ENCODE measurements at regions not wholly inside any gene's neighbourhood (a gene's known extent, or its start where the extent isn't known, plus 50 kb on each side); places are given as distances from the start of the nearest gene placed in this dataset.

GRCh38 chr6:91299544-91300491 is 712.9 kb upstream of the MAP3K7 start:
- in situ Hi-C loops (cut with HindIII; ENCODE audit: low sequenced_read_pairs): no loop called here

- in situ Hi-C loops (cut with HindIII; ENCODE audit: low sequenced_read_pairs): no loop called here
Observed at GRCh38 chr6:91298543-91299145, 711.8 kb upstream of the MAP3K7 start.

DNA sequence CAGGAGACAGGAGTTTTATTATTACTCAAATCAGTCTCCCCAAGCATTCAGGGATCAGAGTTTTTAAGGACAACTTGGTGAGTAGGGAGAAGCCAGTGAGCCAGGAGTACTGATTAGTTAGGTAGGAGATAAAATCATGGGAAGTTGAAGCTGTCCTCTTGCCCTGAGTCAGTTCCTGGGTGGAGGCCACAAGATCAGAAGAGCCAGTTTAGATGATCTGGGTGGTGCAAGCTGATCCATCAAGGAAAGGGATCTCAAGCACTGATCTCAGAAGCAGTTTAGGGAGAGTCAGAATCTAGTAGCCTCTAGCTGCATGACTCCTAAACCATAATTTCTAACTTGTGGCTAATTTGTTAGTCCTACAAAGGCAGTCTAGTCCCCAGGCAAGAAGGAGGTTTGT is 706.5 kb upstream of the MAP3K7 start:
- in situ Hi-C loops (cut with HindIII; ENCODE audit: low sequenced_read_pairs): no loop called here

- in situ Hi-C loops (cut with HindIII; ENCODE audit: low sequenced_read_pairs): no loop called here
Observed at GRCh38 chr6:91291071-91291470, 704.2 kb upstream of the MAP3K7 start.

GRCh38 chr6:91288741-91289140 is 701.9 kb upstream of the MAP3K7 start:
- in situ Hi-C loops (cut with HindIII; ENCODE audit: low sequenced_read_pairs): no loop called here

GRCh38 chr6:91281901-91282300 is 695.0 kb upstream of the MAP3K7 start:
- in situ Hi-C loops (cut with HindIII; ENCODE audit: low sequenced_read_pairs): no loop called here

GRCh38 chr6:91280494-91280830 is 693.6 kb upstream of the MAP3K7 start:
- in situ Hi-C loops (cut with HindIII; ENCODE audit: low sequenced_read_pairs): no loop called here

DNA sequence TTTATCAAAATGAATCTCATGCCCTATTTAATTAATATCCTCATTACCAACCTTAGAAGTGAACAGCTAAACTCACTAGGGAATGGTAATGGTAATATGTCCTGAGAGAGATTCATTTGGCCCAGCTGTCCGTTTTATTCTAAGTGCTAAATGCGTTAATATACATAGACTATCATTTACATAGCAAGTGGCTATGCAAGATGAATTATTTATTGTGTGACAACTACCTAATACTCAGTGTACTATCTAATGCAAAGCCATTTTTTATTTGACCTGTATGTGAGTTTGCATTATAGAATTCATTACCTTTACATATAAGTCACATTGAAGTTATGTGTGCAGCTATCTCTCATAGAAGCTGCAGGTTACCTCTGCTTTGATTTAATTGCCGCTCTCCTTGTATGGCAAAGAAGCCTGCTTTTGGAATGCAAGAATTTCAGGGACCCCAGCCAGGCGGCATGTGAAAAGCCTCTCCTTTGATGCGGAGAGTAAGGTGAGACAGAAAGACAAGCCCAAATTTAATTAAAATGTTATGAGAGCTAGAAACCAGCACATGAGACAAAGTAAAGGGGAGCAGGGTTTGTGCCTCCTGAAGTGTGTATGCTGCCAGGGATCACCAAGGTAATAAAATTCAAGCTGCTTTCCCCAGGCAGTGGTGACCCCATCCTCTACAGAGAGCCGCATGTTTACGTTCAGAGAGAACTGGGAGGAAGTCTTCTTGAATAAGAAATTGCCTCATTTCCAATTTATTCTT is 693.0 kb upstream of the MAP3K7 start:
- in situ Hi-C loops (cut with HindIII; ENCODE audit: low sequenced_read_pairs): no loop called here

GRCh38 chr6:91278416-91278815 is 691.5 kb upstream of the MAP3K7 start:
- in situ Hi-C loops (cut with HindIII; ENCODE audit: low sequenced_read_pairs): no loop called here

DNA sequence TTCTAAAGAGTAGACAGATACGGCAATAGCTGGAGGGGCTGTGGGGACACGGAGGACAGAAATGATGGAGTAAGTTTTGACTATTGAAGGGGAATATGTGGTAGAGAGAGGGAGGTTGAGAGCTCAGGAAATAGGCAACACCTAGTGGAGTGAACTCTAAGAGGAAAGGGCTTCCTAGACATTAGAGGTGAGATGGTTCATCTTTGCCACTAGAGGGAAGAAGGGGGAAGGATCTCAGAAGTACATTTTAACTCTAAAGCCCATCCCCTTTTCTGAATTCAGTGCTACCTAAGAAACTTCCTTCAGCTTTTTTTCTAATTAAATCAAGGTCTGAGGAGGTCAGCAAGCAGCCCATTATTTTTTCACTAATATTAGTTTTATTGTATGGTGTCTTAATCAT is 689.4 kb upstream of the MAP3K7 start:
- in situ Hi-C loops (cut with HindIII; ENCODE audit: low sequenced_read_pairs): no loop called here

DNA sequence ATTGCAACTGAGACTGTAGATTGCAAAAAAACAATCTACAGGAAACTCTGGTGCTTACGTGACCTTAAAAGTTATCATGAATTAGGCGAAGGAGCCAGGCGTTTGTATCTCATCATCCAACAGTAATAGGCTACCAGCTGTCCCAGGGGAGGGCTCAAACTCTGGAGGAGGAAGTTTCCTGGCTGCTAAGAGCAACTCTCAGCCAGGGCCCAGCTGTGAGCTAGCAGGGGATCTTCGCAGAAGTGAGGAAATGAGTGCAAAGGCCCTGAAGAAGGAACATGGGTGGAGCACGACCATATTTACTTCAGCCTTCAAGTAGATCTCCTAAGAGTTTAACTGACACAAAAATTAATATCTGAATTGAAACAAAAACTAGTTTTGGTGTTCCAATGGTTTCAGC is 686.9 kb upstream of the MAP3K7 start:
- in situ Hi-C loops (cut with HindIII; ENCODE audit: low sequenced_read_pairs): no loop called here

DNA sequence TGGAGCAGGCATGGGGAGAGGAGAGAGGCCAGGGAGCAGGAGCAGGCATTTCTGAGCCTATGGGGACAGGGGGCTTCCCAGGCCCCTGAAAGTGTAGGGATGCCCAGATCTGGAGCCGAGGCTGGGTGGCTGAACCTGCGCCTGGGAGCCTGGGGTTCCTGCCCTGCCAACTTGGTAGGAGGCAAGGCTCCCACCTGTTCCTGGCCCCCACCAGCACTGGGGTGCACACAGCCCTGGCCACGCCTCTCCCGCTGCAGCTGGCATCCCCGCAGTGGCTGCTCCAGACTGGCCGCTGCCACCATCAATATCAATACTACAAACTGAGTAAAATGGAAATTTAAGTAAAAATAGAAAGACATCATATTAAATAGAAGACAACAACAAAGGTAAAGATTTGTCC is 684.9 kb upstream of the MAP3K7 start:
- in situ Hi-C loops (cut with HindIII; ENCODE audit: low sequenced_read_pairs): no loop called here

DNA sequence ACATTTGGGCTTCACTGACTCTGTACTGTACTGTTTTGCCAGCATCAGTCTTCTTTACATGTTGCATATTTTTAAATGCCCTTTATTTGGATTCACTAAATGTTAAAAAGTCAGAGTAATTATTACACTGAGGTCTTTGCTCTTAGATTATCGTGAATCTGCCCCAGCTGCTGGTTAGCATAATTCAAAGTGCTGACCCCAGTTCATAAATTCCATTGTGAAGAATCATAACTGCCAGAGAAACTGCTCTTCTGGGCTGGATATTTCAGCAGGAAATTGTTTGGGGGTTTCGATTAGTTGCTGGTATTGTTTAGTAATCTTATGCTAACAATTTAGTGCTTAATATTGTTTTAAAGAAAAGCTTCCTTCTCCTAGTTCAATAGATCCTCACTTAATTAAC is 682.1 kb upstream of the MAP3K7 start:
- in situ Hi-C loops (cut with HindIII; ENCODE audit: low sequenced_read_pairs): no loop called here

GRCh38 chr6:91267246-91267645 is 680.4 kb upstream of the MAP3K7 start:
- in situ Hi-C loops (cut with HindIII; ENCODE audit: low sequenced_read_pairs): no loop called here

DNA sequence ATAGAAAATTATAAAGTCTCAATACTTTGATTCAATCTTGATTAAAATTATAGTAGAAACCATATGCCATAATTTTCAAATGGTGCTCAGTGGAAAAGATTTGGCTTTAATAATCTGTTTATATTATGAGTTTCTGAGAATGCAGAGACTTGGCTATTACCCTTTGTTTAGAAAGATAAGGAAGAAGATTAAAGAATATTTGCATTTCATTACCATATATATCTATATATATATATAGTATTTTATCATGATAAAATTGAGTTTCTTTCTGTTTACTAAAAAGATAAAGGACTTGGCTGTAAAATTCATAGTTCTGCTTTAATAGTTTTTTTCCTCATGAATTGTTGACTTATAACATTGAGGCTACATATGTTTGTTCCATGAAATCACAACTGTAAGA is 679.3 kb upstream of the MAP3K7 start:
- in situ Hi-C loops (cut with HindIII; ENCODE audit: low sequenced_read_pairs): no loop called here

GRCh38 chr6:91243436-91243835 is 656.6 kb upstream of the MAP3K7 start:
- in situ Hi-C loops (cut with HindIII; ENCODE audit: low sequenced_read_pairs): no loop called here

DNA sequence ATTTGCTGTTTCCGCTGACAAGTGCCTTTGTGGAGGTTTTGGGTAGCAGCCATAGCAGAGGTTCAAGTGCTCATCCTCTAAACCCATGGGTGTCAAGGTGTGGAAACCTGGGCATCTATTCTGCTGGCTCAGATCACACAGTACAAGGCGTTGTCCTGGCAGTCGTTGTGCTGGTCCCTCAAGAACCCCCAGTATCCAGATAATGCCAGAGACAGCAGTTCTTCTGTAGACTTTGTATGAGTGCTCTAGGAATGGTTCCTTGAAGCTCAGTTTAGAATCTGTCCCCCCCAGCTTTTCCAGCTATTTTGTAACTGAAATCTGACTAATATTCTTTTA is 655.7 kb upstream of the MAP3K7 start:
- in situ Hi-C loops (cut with HindIII; ENCODE audit: low sequenced_read_pairs): no loop called here

- in situ Hi-C loops (cut with HindIII; ENCODE audit: low sequenced_read_pairs): no loop called here
Observed at GRCh38 chr6:91241946-91242613, 655.2 kb upstream of the MAP3K7 start.

GRCh38 chr6:91240878-91241603 is 654.2 kb upstream of the MAP3K7 start:
- in situ Hi-C loops (cut with HindIII; ENCODE audit: low sequenced_read_pairs): no loop called here

DNA sequence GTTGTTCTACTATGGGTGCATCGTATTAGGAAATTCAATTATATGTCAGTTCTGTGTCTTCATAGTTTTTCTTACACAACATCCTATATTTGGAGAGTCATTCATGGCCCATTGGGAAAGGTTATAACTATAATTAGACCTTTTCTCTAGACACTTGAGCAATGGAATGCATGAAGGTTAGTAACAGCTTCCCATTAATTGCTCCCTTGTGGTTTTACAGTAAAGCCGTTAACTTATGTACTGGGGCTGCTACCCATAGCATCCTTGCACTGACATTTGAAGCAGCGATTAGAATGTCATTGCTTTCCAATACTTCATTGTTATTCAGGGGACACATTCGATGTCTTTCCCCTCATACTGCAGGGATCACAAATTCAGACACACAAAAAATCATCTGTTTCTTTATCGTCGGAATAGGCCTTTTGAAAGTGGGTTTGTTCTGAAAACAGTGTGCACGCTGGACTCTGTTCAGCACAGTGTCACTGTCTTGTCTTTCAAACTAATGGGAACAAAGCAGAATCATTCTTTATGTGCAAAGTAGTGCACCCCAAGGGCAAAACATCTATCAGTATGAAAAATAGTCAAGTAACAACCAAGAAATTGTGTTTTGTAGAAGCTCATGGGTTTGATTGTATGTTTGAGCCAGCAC is 634.3 kb upstream of the MAP3K7 start:
- in situ Hi-C loops (cut with HindIII; ENCODE audit: low sequenced_read_pairs): no loop called here
